ENCODE measurements at regions not wholly inside any gene's neighbourhood (a gene's known extent, or its start where the extent isn't known, plus 50 kb on each side); places are given as distances from the start of the nearest gene placed in this dataset.

DNA sequence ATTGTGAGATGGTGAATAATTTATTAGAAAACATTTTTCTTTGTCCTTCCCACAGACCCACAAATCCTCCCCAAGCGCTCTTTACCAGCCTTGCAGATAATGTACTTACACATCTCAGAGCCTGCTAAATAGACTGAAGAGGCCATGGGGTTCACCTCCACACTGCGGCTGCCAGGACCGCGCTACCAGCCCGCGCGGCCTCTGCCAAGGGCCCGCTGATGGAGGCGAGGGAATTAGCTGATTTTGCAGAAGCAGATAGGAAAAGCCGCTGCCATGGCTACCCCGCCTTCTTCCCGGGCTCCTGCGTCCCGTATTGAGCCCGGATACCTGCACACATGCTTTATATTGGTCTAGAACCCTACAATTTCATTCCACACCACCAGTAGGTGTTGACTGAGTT, 248.0 kb upstream of the FOXD3 start:
- Histone ChIP-seq H3K9me3 (replicated peaks; ENCODE audit: control insufficient read depth, insufficient read depth, low read length) (no peaks in the 10 kb centered on the region; the same call in 2 of the 3 replicates), H3K27ac (ENCODE audit: control insufficient read depth, insufficient read depth) (no peak overlapping the region), H3K4me1 (ENCODE audit: control insufficient read depth, insufficient read depth, low read length) (no peaks in the 10 kb centered on the region), H3K9ac (ENCODE audit: control insufficient read depth, insufficient read depth, low read length) (no peak overlapping the region), H3K79me2 (ENCODE audit: control insufficient read depth, insufficient read depth, low read length) (no peaks in the 10 kb centered on the region), H4K20me1 (ENCODE audit: control insufficient read depth, insufficient read depth) (no peaks in the 10 kb centered on the region), H2AFZ (ENCODE audit: control insufficient read depth, low read depth, low read length) (no peak overlapping the region), H3K4me3 (no peak overlapping the region), H3K4me2 (ENCODE audit: control insufficient read depth, insufficient read depth) (no peak overlapping the region), H3K36me3 (ENCODE audit: control insufficient read depth in 2 of 2, insufficient read depth in 2 of 2, low read length in 1 of 2) (no peaks in the 10 kb centered on the region), H3K27me3 (replicated peaks in 1 of 2; ENCODE audit: control insufficient read depth in 2 of 2, insufficient read depth in 2 of 2, low read length in 1 of 2) (peaks cover 5 to 10% of the 10 kb centered on the region in 2 experiments; a peak in 3 of 4 replicates)
- WGBS (ENCODE audit: insufficient coverage, insufficient replicate concordance, low lambda C conversion rate, missing lambda C conversion rate) = 50% methylated on average over 15 of the region's 15 CpGs
- SMC1A ChIA-PET (ENCODE audit: uncharacterized antibody, unreplicated experiment) = no interaction called here
- no TSS peak for BruUV-seq (replicated peaks)
- CTCF ChIA-PET = no interaction called here
- FAIRE-seq (no peak), ATAC-seq (no peak), DNase-seq (ENCODE audit: low read depth, low spot score) (no peak)
- in situ Hi-C loops (cut with MboI) = no loop called here
- TF ChIP-seq RCOR1 (conservative IDR thresholded peaks at IDR 0.05; ENCODE audit: low read depth, low read length) (no peak), NR2C1 (IDR thresholded peaks at IDR 0.05) (no peak), HDAC2 (IDR thresholded peaks at IDR 0.05) (no peak), NFYA (IDR thresholded peaks at IDR 0.05; ENCODE audit: borderline replicate concordance, low read depth, low read length) (no peak), CBFB (IDR thresholded peaks at IDR 0.05; ENCODE audit: low read depth) (no peak), NKRF (conservative IDR thresholded peaks at IDR 0.05) (no peak), ZNF592 (IDR thresholded peaks at IDR 0.05) (no peak), PML (IDR thresholded peaks at IDR 0.05; ENCODE audit: low read length) (no peak), NR2F1 (conservative IDR thresholded peaks at IDR 0.05) (no peak), SIX5 (IDR thresholded peaks at IDR 0.05; ENCODE audit: low read depth, low read length, severe bottlenecking) (no peak)
- TF ChIP-seq, protein P1, sequence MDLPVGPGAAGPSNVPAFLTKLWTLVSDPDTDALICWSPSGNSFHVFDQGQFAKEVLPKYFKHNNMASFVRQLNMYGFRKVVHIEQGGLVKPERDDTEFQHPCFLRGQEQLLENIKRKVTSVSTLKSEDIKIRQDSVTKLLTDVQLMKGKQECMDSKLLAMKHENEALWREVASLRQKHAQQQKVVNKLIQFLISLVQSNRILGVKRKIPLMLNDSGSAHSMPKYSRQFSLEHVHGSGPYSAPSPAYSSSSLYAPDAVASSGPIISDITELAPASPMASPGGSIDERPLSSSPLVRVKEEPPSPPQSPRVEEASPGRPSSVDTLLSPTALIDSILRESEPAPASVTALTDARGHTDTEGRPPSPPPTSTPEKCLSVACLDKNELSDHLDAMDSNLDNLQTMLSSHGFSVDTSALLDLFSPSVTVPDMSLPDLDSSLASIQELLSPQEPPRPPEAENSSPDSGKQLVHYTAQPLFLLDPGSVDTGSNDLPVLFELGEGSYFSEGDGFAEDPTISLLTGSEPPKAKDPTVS (IDR thresholded peaks at IDR 0.05; ENCODE audit: low read depth, low read length) = no peak
- POLR2A ChIA-PET = no interaction called here
- intact Hi-C loops (cut with micrococcal nuclease; ENCODE audit: unreplicated experiment) = no loop called here
- RAD21 ChIA-PET (ENCODE audit: unreplicated experiment) = no interaction called here
